HCEC 1CT (cell line): ENCODE measurements at regions not wholly inside any gene's neighbourhood (a gene's known extent, or its start where the extent isn't known, plus 50 kb on each side); places are given as distances from the start of the nearest gene placed in this dataset.
"Not testable (repeated sequence)": the region's sequence is repeated elsewhere in the genome, so short reads cannot be mapped to it uniquely, and the experiment has no call there.

ENCODE experiments used
- DNase-seq: peaks from one replicate; pipeline ENCODE4 v3.0.0-alpha.2; 2017

DNA sequence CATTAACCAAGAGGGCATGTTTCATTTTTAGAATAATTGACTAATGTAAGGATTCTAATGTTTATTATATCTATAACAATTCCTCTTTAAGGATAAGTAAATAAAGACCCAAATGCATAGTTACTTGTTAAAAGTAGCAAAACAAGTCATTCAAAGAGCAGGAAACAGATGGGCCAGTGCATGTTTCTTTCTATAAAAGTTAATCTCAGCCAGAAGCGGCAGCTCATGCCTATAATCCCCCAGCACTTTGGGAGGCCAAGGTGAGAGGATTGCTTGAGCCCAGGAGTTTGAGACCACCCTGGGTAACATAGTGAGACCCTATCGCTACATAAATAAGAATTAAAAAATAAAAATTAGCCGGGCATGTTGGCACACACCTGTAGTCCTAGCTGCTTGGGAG is 391.0 kb upstream of the RGS6 start:
- DNase-seq = no peak

DNA sequence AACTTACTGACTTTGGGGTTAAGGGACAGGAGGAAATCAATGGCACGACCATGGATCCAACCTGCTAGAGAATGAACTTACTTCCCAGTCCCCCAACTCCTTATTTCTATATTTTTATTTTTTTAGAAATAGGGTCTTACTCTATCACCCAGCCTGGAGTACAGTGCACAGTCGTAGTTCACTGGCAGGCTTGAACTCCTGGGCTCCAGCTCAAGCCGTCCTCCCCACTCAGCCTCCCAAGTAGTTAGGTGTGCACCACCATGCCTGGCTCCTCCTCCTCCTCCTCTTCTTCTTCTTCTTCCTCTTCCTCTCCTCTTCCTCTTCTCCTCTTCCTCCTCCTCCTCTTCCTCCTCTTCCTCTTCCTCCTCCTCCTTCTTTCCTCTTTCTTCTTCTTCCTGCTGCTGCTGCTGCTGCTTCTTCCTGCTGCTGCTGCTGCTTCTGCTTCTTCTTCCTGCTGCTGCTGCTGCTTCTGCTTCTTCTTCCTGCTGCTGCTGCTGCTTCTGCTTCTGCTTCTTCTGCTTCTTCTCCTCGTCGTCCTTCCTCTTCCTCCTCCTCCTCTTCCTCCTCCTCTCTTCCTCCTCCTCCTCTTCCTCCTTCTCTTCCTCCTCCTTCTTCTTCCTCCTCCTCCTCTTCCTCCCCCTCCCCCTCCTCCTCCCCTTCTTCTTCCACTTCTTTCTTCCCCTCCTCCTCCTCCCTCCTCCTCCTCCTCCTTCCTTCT is 390.1 kb upstream of the RGS6 start:
- no peak for DNase-seq

DNA sequence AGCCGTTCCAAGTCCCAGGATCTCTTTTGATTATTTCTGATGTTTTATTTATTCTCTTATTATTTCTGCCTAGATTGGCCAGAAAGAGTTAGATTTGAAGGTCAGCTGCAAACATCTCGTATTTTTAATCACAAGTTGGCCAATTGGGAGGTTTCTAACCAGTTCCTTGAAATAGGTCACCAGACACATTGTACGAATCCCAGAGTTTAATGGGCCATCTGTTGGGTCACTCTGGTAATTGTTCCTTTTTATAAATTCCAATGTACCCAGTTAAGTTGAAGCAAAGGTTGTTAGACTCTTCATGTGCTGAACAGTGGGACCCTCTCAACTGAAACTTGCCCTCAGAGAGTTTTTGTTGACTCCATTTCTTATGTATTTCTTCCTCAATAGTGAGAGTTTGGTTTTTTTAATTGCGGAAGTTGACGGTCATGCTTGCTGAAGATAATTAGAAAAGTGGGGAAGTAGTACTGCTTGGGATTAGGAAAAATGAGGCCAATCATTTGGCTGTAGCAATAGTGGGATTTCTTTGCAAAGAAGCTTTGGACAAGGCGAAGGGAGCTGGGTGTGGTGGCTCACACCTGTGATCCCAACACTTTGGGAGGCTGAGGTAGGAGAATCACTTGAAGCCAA is 382.7 kb upstream of the RGS6 start:
- no peak for DNase-seq

GRCh38 chr14:71550367-71550766 is 381.9 kb upstream of the RGS6 start:
- no peak for DNase-seq

- DNase-seq = peak; percentile 90
These were observed 380.8 kb upstream of the RGS6 start for GRCh38 chr14:71551291-71551950.

- DNase-seq = no peak
These were observed 379.4 kb upstream of the RGS6 start for GRCh38 chr14:71552809-71553208.

- no peak for DNase-seq
These were observed 378.4 kb upstream of the RGS6 start for GRCh38 chr14:71553779-71554178.

DNA sequence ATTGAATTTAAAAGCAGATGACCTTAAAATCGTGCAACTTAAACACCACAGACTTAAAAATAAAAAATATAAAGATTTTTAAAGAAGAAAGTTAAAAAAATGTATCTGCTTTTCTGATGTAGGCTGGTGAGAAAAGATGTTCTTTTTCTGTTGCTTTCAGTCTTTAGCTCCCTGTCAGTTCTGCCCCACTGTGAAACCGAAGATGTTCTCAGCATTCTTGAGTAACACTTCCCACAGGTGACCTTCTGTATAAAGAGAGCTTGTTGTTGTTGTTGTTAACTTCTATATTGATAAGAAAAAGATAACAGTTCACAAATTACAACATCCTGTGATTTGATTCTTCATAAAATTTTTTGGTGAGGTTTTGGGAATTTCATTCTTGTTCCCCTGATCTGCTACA is 377.9 kb upstream of the RGS6 start:
- DNase-seq = no peak

DNA sequence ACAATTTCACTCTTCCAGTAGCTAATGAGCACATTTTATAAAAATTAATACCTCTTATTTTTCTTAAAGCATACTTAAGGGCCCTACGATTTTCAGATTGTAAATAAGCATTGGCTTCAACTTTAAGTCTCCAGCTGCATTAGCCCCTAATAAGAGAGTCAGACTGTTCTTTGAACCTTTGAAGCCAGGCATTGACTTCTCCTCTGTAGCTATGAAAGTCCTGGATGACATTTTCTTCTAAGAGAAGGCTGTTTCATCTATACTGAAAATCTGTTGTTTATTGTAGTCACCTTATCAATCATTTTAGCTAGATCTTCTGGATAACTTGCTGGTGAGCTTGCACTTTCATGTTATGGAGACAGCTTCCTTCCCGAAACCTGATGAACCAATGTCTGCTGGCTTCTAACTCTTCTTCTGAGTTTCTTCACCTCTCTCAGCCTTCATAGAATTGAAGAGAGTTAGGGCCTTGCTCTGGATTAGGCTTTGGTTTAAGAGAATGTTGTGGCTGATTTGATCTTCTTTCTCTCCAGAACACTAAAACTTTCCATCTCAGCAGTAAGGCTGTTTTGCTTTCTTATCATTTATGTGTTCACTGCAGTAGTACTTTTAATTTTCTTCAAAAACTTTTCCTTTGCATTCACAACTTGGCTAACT is 377.1 kb upstream of the RGS6 start:
- DNase-seq = no peak

DNA sequence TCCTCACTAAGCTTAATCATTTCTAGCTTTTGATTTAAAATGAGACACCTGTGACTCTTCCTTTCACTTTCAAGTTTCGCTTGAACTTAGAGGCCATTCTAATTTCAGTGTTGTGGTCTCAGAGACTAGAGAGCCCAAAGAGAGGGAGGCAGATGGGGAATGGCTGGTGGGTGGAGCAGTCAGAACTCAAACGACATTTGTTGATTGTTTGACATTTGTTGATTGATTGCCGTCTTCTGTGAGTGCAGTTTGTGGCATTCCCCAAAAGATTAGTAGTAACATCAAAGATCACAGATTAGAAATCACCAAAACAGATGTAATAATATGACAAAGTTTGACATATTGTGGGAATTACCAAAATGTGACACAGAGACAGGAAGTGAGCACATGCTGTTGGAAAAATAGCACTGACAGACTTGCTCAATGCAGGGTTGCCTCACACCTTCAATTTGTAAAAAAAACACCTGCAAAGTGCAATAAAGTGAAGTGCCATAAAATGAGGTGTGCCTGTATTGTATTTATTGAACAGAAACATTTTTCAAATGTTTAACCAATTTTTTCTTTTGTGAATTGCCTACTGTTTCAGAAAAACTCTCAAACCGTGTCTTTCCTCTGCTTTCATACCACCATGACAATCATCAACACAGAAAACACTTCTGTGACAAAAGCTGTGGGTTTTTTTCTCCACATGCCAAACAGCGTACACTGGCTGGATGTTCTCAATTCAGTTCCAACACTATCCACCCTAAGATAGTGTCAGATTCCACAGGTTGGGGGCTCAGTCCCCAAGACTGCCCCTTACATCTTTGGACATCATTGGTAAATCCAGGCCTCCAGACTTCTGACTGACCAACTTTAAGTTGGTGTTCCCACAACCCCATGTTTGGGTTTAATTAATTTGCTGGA is 376.3 kb upstream of the RGS6 start:
- DNase-seq = peak; percentile 49

- no peak for DNase-seq
These were observed 375.5 kb upstream of the RGS6 start for GRCh38 chr14:71556730-71557129.

DNA sequence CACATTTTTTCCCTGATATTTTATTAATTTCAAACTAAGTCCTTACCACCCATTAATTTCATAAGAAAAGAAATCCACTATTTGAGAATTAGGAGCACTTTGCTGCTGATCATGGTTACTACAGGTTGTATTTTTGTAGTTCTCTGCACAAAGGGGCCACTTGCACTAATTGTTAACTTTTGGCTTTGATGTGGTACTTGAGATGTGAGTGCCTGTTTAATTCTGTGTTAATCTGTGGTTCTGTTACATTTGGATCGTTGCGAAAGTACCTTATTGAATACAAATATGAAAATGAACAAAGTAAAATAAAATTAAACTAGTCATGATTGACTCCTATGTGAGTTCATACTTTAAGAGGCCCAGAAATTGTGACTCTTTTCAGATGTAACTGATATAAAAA is 374.9 kb upstream of the RGS6 start:
- no peak for DNase-seq

DNA sequence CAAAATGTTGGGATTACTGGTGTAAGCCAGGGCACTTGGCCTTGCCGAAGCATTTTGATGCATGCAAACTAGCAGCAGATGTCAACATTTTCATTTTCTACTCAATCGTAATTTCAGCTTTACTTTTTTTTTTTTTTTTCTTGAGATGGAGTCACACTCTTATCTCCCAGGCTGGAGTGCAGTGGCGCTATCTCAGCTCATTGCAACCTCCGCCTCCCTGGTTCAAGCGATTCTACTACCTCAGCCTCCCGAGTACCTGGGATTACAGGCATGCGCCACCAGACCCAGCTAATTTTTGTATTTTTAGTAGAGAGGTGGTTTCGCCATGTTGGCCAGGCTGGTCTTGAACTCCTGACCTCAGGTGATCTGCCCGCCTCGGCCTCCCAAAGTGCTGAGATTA is 373.3 kb upstream of the RGS6 start:
- DNase-seq = not testable (repeated sequence)

- DNase-seq = no peak
These were observed 371.5 kb upstream of the RGS6 start for GRCh38 chr14:71560751-71561150.

GRCh38 chr14:71563492-71564153 is 368.6 kb upstream of the RGS6 start:
- DNase-seq = no peak

DNA sequence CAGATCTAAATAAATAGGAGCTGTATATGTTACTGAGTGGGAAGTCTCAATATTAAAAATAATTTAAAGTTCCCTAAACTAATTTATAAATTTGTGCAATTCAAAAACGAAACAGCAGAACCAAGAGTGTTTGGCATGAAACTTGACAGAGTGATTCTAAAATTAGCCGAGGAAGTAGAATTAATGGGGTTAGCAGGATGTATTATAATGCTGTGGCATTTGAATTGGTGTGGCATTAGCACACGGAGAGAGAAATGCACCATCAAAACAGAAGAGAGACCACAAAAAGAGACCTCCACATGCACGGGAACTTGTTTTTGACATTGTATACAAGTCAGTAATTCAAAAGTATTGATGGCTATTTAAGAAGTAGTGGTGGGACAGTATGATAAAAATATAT is 366.0 kb upstream of the RGS6 start:
- no peak for DNase-seq

GRCh38 chr14:71567499-71568133 is 364.6 kb upstream of the RGS6 start:
- not testable (repeated sequence) for DNase-seq

- DNase-seq = peak; percentile 84
These were observed 357.3 kb upstream of the RGS6 start for GRCh38 chr14:71574976-71575375.

GRCh38 chr14:71576472-71576871 is 355.8 kb upstream of the RGS6 start:
- no peak for DNase-seq

GRCh38 chr14:71579331-71579730 is 352.9 kb upstream of the RGS6 start:
- DNase-seq = no peak

DNA sequence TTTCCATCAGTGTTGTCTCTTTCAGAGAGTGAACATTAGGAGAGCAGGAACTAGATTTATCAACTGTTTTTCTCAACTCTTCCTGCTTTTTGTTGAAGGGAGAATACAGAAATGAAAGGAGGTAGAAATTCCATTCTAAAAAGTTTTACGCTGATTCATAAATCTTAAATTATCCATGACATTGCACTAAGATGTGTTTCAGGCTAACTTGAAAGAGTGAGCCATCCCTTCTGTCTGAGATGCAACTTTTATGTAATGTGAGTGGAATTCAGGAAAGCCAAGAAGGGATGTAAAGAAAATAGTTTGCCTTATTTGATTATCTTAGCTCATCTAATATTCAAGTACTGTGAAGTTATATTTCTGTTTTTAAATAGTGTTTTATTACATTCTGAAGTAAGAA is 349.5 kb upstream of the RGS6 start:
- DNase-seq = peak; percentile 73

GRCh38 chr14:71583194-71583593 is 349.0 kb upstream of the RGS6 start:
- DNase-seq = no peak
